ENCODE measurements at regions not wholly inside any gene's neighbourhood (a gene's known extent, or its start where the extent isn't known, plus 50 kb on each side); places are given as distances from the start of the nearest gene placed in this dataset.

- FAIRE-seq: no peak
- no peak for DNase-seq (ENCODE audit: insufficient read length, low spot score)
Measured at GRCh38 chr3:74357881-74358280, 256.6 kb downstream of the CNTN3 start.

- FAIRE-seq: no peak
- DNase-seq (ENCODE audit: insufficient read length, low spot score): no peak
Measured at GRCh38 chr3:74353039-74353438, 261.4 kb downstream of the CNTN3 start.

- no peak for FAIRE-seq
Measured at GRCh38 chr3:74352166-74352565, 262.3 kb downstream of the CNTN3 start.

GRCh38 chr3:74351213-74351612 is 263.2 kb downstream of the CNTN3 start:
- FAIRE-seq: no peak
- DNase-seq (ENCODE audit: insufficient read length, low spot score): no peak

More at GRCh38 chr3:74352166-74352565, 262.3 kb downstream of the CNTN3 start:
- no peak for DNase-seq (ENCODE audit: insufficient read length, low spot score)

- DNase-seq (ENCODE audit: insufficient read length, low spot score) (no peak), FAIRE-seq (no peak)
Measured at GRCh38 chr3:74349015-74349414, 265.4 kb downstream of the CNTN3 start.

GRCh38 chr3:74347563-74348268 is 266.7 kb downstream of the CNTN3 start:
- DNase-seq (ENCODE audit: insufficient read length, low spot score): no peak
- FAIRE-seq: no peak

- DNase-seq (ENCODE audit: insufficient read length, low spot score) (no peak), FAIRE-seq (no peak)
Measured at GRCh38 chr3:74346896-74347295, 267.6 kb downstream of the CNTN3 start.

- no peak for DNase-seq (ENCODE audit: insufficient read length, low spot score)
- no peak for FAIRE-seq
Measured at GRCh38 chr3:74345701-74346100, 268.8 kb downstream of the CNTN3 start.

GRCh38 chr3:74344865-74345440 is 269.5 kb downstream of the CNTN3 start:
- no peak for DNase-seq (ENCODE audit: insufficient read length, low spot score)
- no peak for FAIRE-seq

GRCh38 chr3:74343391-74343790 is 271.1 kb downstream of the CNTN3 start:
- DNase-seq (ENCODE audit: insufficient read length, low spot score) (no peak), FAIRE-seq (no peak)

GRCh38 chr3:74338998-74339397 is 275.5 kb downstream of the CNTN3 start:
- FAIRE-seq (no peak), DNase-seq (ENCODE audit: insufficient read length, low spot score) (no peak)

- no peak for FAIRE-seq
Measured at GRCh38 chr3:74332165-74332564, 282.3 kb downstream of the CNTN3 start.

GRCh38 chr3:74331711-74332110 is 282.7 kb downstream of the CNTN3 start:
- DNase-seq (ENCODE audit: insufficient read length, low spot score) (no peak), FAIRE-seq (no peak)

More at GRCh38 chr3:74332165-74332564, 282.3 kb downstream of the CNTN3 start:
- DNase-seq (ENCODE audit: insufficient read length, low spot score): no peak

- DNase-seq (ENCODE audit: insufficient read length, low spot score) (no peak), FAIRE-seq (no peak)
Measured at GRCh38 chr3:74329096-74329495, 285.4 kb downstream of the CNTN3 start.

- no peak for FAIRE-seq
- DNase-seq (ENCODE audit: insufficient read length, low spot score): no peak
Measured at GRCh38 chr3:74328435-74328834, 286.0 kb downstream of the CNTN3 start.

GRCh38 chr3:74315291-74315690 is 299.2 kb downstream of the CNTN3 start:
- DNase-seq (ENCODE audit: insufficient read length, low spot score) (no peak), FAIRE-seq (no peak)

GRCh38 chr3:74314696-74315095 is 299.8 kb downstream of the CNTN3 start:
- no peak for FAIRE-seq
- no peak for DNase-seq (ENCODE audit: insufficient read length, low spot score)

- DNase-seq (ENCODE audit: insufficient read length, low spot score) (no peak), FAIRE-seq (no peak)
Measured at GRCh38 chr3:74309716-74310115, 304.7 kb downstream of the CNTN3 start.

GRCh38 chr3:74304424-74304823 is 310.0 kb downstream of the CNTN3 start:
- no peak for DNase-seq (ENCODE audit: insufficient read length, low spot score)
- FAIRE-seq: no peak

- no peak for DNase-seq (ENCODE audit: insufficient read length, low spot score)
- no peak for FAIRE-seq
Measured at GRCh38 chr3:74303711-74304110, 310.7 kb downstream of the CNTN3 start.

- DNase-seq (ENCODE audit: insufficient read length, low spot score): no peak
Measured at GRCh38 chr3:74302969-74303368, 311.5 kb downstream of the CNTN3 start.

GRCh38 chr3:74302281-74302680 is 312.2 kb downstream of the CNTN3 start:
- DNase-seq (ENCODE audit: insufficient read length, low spot score) (no peak), FAIRE-seq (no peak)

More at GRCh38 chr3:74302969-74303368, 311.5 kb downstream of the CNTN3 start:
- no peak for FAIRE-seq
